GM12878 (cell line): ENCODE measurements at regions not wholly inside any gene's neighbourhood (a gene's known extent, or its start where the extent isn't known, plus 50 kb on each side); places are given as distances from the start of the nearest gene placed in this dataset.

Source experiments
- ATAC-seq: fragments of 200-7000 bp; cut with Tn5 transposase; 3 replicates; pipeline ENCODE4 v1.9.1; 2020; ENCODE audit warnings: mild to moderate bottlenecking, moderate library complexity
- BruUV-seq: library from RNA; stranded (reverse); fragments of 400-500 nt; replicated peaks from 2 replicates; lab custom pipeline; 2021; lab: Mats Ljungman, UMichigan
- CTCF ChIA-PET: fragments of 300-600 bp; sonication (Branson Sonifier 250); formaldehyde crosslinking; extraction: SDS; loops from one replicate; lab custom pipeline; 2021; ENCODE audit warnings: inconsistent platforms; lab: Yijun Ruan, JAX
- POLR2A ChIA-PET: fragments of 350-600 bp; formaldehyde crosslinking; extraction: SDS; loops from one replicate; lab custom pipeline; 2021; ENCODE audit warnings: inconsistent platforms; lab: Charles Lee
- RAD21 ChIA-PET: fragments of 300-600 bp; sonication (Branson Sonifier 250); formaldehyde crosslinking; loops from one replicate; lab custom pipeline; 2023; ENCODE audit warnings: antibody characterized with exemption; ENCODE audit not compliant: unreplicated experiment; lab: Charles Lee
- SMC1A ChIA-PET: fragments of 300-600 bp; sonication (Branson Sonifier 250); formaldehyde crosslinking; loops from one replicate; lab custom pipeline; 2023; ENCODE audit not compliant: unreplicated experiment, uncharacterized antibody; lab: Charles Lee
- DNase-seq: peaks from one replicate; pipeline ENCODE4 v3.0.0-alpha.2; 2011; ENCODE audit warnings: low read depth, low spot score
- FAIRE-seq: peaks from 3 replicates; lab custom pipeline; 2011; peaks lifted over from hg19 to GRCh38; lab: Jason Lieb, UNC
- H2AFZ ChIP-seq: 2 replicates; pipeline ENCODE4 v1.6.0; 2011; ENCODE audit warnings: low read depth, low read length, control low read depth; ENCODE audit not compliant: control insufficient read depth
- H3K27ac ChIP-seq: 2 replicates; pipeline ENCODE4 v1.5.1; 2011; ENCODE audit warnings: control low read depth; ENCODE audit not compliant: control insufficient read depth, insufficient read depth
- H3K27me3 ChIP-seq, 2 experiments: replicated peaks in 1 of 2; 2 replicates each; pipeline versions ENCODE4 v1.6.0 to v1.6.1; 2011; ENCODE audit warnings: low read length in 1 of 2; ENCODE audit not compliant: control insufficient read depth in 2 of 2, insufficient read depth in 2 of 2
- H3K36me3 ChIP-seq, 2 experiments: 2 replicates each; pipeline ENCODE4 v1.5.1; 2011; ENCODE audit warnings: low read length in 1 of 2; ENCODE audit not compliant: control insufficient read depth in 2 of 2, insufficient read depth in 2 of 2
- H3K4me1 ChIP-seq: 2 replicates; pipeline ENCODE4 v1.6.1; 2011; ENCODE audit warnings: mild to moderate bottlenecking, low read length, moderate library complexity, mixed read lengths; ENCODE audit not compliant: control insufficient read depth, insufficient read depth
- H3K4me2 ChIP-seq: 2 replicates; pipeline ENCODE4 v1.6.0; 2011; ENCODE audit warnings: control low read depth; ENCODE audit not compliant: control insufficient read depth, insufficient read depth
- H3K4me3 ChIP-seq: fragments of 200-600 bp; sonication (generic); 2 replicates; pipeline ENCODE4 v1.5.1; 2016
- H3K79me2 ChIP-seq: 2 replicates; pipeline ENCODE4 v1.6.0; 2011; ENCODE audit warnings: low read length; ENCODE audit not compliant: control insufficient read depth, insufficient read depth
- H3K9ac ChIP-seq: 2 replicates; pipeline ENCODE4 v1.8.0; 2011; ENCODE audit warnings: low read length, control low read depth, mixed read lengths; ENCODE audit not compliant: control insufficient read depth, insufficient read depth
- H3K9me3 ChIP-seq: replicated peaks from 3 replicates; pipeline ENCODE4 v1.5.1; 2011; ENCODE audit warnings: mild to moderate bottlenecking, low read length; ENCODE audit not compliant: control insufficient read depth, insufficient read depth
- H4K20me1 ChIP-seq: 2 replicates; pipeline ENCODE4 v1.6.0; 2011; ENCODE audit not compliant: control insufficient read depth, insufficient read depth
- EED ChIP-seq: sonication (generic); IDR thresholded peaks from 2 replicates; pipeline ENCODE4 v1.6.1; 2016; ENCODE audit warnings: antibody characterized with exemption, low read depth
- HDGF ChIP-seq: fragments of 450-650 bp; IDR thresholded peaks from 2 replicates; pipeline ENCODE4 v1.6.1; 2016; ENCODE audit warnings: antibody characterized with exemption
- NFYA ChIP-seq: IDR thresholded peaks from 2 replicates; pipeline ENCODE4 v1.6.1; 2011; ENCODE audit warnings: low read depth, mild to moderate bottlenecking, low read length, improper control_type of control experiment, borderline replicate concordance
- NFYB ChIP-seq: IDR thresholded peaks from 2 replicates; pipeline ENCODE4 v1.6.1; 2011; ENCODE audit warnings: low read depth, mild to moderate bottlenecking, low read length, improper control_type of control experiment, moderate library complexity; ENCODE audit not compliant: insufficient read depth
- NR2F1 ChIP-seq: fragments of 450-650 bp; conservative IDR thresholded peaks from 2 replicates; pipeline ENCODE4 v1.6.1; 2017; ENCODE audit warnings: mild to moderate bottlenecking
- RAD51 ChIP-seq: fragments of 450-650 bp; IDR thresholded peaks from 2 replicates; pipeline ENCODE4 v1.6.1; 2016; ENCODE audit warnings: moderate library complexity, mild to moderate bottlenecking, inconsistent platforms
- RBBP5 ChIP-seq: fragments of 200-600 bp; sonication (generic); conservative IDR thresholded peaks from 2 replicates; pipeline ENCODE4 v1.6.1; 2016
- SREBF1 ChIP-seq: IDR thresholded peaks from 2 replicates; pipeline ENCODE4 v1.6.1; 2012; ENCODE audit warnings: mild to moderate bottlenecking, low read length
- ZNF217 ChIP-seq: fragments of 450-650 bp; IDR thresholded peaks from 2 replicates; pipeline ENCODE4 v1.6.1; 2017; ENCODE audit warnings: antibody characterized with exemption, mild to moderate bottlenecking
- ZNF592 ChIP-seq: fragments of 450-650 bp; IDR thresholded peaks from 2 replicates; pipeline ENCODE4 v1.6.1; 2017; ENCODE audit warnings: mild to moderate bottlenecking, moderate library complexity
- WGBS: methylation state at CpG from one replicate; pipeline ENCODE4 v1.1.6; 2016; ENCODE audit warnings: low lambda C conversion rate; ENCODE audit not compliant: insufficient replicate concordance, insufficient coverage; ENCODE audit errors: missing lambda C conversion rate; 5-methylcytosine and 5-hydroxymethylcytosine counted together
- in situ Hi-C: fragments of 300-500 bp; cut with MboI; formaldehyde crosslinking; loops from 9 replicates; pipeline ENCODE4 v1.14.3; 2018; ENCODE audit warnings: mixed read lengths
- intact Hi-C: fragments of 100-400 bp; cut with micrococcal nuclease; formaldehyde crosslinking; loops from one replicate; pipeline ENCODE4 v1.14.2; 2022; ENCODE audit not compliant: unreplicated experiment

GRCh38 chr15:38722236-38722635, 157.6 kb upstream of the RASGRP1 start:
- H4K20me1 ChIP-seq: no peaks in the 10 kb centered on the region

More at GRCh38 chr15:38722236-38722635, 157.6 kb upstream of the RASGRP1 start:
- no peak overlapping the region for H2AFZ ChIP-seq
- no peak overlapping the region for H3K4me2 ChIP-seq
- in situ Hi-C loops: no loop called here
- H3K4me1 ChIP-seq: no peaks in the 10 kb centered on the region
- intact Hi-C loops: no loop called here
- ATAC-seq: no peak
- no TSS peak for BruUV-seq
- no peaks in the 10 kb centered on the region for H3K9me3 ChIP-seq
- no peaks in the 10 kb centered on the region for H3K79me2 ChIP-seq
- H3K9ac ChIP-seq: no peak overlapping the region
- no peak for DNase-seq
- RAD21 ChIA-PET: interaction anchor here (0.6 to 0.9 kb wide), 2 partner anchors 249 to 282 kb away, joined by 3 to 4 read pairs; no protein-coding TSS in a partner anchor
- TF ChIP-seq NR2F1 (no peak), NFYA (no peak), NFYB (no peak), RAD51 (no peak), HDGF (no peak), ZNF592 (no peak), RBBP5 (no peak), ZNF217 (no peak), EED (no peak), SREBF1 (no peak)
- WGBS: 0% methylated on average over 1 of the region's 1 CpG
- FAIRE-seq: no peak
- no peak overlapping the region for H3K27ac ChIP-seq
- SMC1A ChIA-PET: interaction anchor here (1.1 to 2.1 kb wide), 4 partner anchors 19 to 280 kb away, joined by 3 to 6 read pairs (median 5); no protein-coding TSS in a partner anchor
- no peak overlapping the region for H3K4me3 ChIP-seq
- CTCF ChIA-PET: interaction anchor here (0.6 to 4.0 kb wide), 5 partner anchors 15 to 1035 kb away, joined by 3 to 28 read pairs (median 13); no protein-coding TSS in a partner anchor
- no peaks in the 10 kb centered on the region for H3K36me3 ChIP-seq
- POLR2A ChIA-PET: no interaction called here
- H3K27me3 ChIP-seq: no peaks in the 10 kb centered on the region
